ENCODE measurements at regions not wholly inside any gene's neighbourhood (a gene's known extent, or its start where the extent isn't known, plus 50 kb on each side); places are given as distances from the start of the nearest gene placed in this dataset.
A peak's percentile ranks its signal among the peaks of the same experiment; 100 is the strongest.

DNA sequence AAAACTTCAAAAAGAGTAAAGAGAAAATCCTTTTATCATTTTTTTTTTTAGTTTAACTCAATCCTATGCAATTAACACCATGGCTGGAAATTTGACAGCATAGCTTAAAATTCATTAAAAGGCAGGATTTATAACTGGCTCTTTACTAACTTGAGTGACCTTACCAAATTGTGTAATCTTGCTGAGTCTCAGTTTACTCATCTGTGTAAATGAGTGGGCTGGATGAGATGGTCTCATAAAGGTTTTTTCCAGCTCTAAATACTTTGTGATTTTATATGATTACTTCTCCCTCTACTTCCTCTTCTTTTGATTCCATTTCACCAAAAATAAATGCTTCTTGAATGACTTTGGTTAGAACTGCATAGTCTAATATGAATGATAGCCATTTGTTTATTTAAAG lies 234.9 kb upstream of the SATB1 start:
- intact Hi-C loops (cut with DNase I): no loop called here
- DNase-seq (no peak), ATAC-seq (no peak)

DNA sequence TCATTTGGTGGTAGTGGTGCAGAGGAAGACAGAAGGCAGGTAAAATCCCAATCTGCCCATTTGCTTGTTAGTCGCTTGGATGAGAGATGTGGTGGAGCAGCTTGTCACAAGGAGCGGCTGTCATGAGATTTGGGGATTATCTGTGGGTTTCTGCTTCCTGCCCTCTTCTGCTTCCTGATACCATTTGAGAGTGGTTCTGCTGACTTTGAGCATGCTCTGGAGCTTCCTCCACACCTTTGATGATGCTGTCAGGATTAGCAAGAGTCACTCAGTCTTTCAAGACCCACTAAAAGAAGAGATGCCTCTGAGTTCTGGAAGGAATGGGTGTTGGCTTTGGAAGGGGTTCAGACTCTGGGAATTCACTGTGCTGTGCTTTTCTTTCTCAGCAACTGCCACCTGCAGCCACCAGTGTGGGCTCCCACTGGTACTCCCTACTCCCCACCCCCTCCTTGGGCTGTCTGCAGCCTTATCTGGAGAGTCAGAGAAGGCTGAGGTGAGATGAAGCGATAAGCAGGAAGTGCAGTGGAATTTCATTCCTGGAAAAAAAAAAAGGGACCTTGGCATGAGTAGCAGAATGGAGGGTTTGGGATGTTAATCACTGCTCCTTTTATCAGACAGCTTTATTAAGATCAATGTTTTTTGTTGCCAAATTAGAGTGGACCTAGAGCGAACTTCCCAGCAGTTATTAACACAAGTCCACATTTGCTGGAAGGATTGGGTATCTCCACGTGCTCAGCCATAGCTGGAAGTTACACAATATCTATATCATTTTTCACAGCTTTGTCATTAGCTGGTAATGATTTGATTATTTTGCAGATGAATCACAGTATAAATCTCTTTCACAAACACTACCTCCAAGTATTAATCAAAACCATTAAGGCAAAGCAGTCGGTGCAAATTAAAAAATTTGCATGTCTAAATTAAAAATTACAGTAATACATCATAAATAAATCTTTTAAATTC lies 233.0 kb upstream of the SATB1 start:
- no peak for DNase-seq
- no peak for ATAC-seq
- intact Hi-C loops (cut with DNase I): no loop called here

DNA sequence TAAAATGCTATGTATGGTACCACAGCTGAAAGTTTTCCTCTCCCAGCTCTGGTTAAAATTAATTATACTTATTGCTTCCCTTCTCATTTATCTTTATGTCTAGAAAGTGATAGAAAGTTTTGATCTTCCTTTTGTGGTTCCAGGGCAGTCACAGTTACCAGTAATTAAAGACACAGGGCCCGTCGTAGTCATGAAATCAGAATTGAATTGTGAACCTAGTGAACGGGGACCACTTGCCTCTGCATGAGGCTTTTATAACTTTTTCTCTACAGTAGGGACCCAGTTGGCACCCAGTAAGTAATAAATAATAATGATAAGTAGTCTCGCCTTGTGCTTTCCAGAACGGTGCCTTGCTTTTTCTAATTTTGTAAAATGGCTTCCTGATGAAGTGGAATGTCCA lies 231.7 kb upstream of the SATB1 start:
- ATAC-seq: no peak
- DNase-seq: no peak
- intact Hi-C loops (cut with DNase I): no loop called here

DNA sequence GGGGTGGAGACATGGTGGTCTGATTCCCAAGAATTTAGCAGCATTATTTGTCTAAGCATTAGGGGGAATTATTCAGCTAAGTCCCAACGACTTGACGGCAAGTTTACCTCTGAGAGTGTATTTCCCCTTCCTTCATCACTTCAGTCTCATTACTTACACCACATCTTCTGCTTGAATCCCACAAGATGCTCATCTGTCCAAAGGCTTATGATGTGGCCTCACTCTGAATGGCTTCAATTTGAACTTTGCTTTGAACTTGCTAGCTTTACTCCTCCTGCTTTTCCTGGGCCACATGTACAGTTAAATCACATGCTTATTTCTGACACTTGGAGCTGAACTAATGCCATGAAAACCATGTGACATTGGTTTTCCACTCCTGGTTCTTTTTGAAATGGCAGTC lies 231.3 kb upstream of the SATB1 start:
- ATAC-seq (no peak), DNase-seq (no peak)
- intact Hi-C loops (cut with DNase I): no loop called here

GRCh38 chr3:18655827-18656226 lies 230.7 kb upstream of the SATB1 start:
- ATAC-seq (no peak), DNase-seq (no peak)
- intact Hi-C loops (cut with DNase I): no loop called here

- intact Hi-C loops (cut with DNase I): no loop called here
- ATAC-seq (no peak), DNase-seq (no peak)
Observed at GRCh38 chr3:18652781-18653180, 227.6 kb upstream of the SATB1 start.

DNA sequence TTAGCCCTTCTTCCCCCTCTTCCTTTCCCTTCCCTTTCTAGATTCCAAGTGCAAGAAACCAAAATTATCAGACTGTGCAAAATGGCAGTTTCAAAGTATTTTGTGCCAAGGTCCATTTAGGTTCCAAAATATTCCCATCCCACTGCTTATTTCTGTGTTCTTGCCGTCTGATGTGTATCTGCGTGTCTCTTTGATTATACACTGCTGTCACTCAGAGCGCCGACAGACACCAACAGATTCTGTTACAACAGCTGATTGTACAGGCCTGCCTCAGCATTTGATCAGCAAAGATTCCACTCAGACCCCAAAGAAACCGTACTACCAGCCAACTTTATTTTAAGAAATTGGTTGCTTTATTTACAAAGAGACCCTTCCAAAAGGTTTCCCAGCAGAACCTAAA lies 225.6 kb upstream of the SATB1 start:
- intact Hi-C loops (cut with DNase I): no loop called here
- ATAC-seq (no peak), DNase-seq (no peak)

DNA sequence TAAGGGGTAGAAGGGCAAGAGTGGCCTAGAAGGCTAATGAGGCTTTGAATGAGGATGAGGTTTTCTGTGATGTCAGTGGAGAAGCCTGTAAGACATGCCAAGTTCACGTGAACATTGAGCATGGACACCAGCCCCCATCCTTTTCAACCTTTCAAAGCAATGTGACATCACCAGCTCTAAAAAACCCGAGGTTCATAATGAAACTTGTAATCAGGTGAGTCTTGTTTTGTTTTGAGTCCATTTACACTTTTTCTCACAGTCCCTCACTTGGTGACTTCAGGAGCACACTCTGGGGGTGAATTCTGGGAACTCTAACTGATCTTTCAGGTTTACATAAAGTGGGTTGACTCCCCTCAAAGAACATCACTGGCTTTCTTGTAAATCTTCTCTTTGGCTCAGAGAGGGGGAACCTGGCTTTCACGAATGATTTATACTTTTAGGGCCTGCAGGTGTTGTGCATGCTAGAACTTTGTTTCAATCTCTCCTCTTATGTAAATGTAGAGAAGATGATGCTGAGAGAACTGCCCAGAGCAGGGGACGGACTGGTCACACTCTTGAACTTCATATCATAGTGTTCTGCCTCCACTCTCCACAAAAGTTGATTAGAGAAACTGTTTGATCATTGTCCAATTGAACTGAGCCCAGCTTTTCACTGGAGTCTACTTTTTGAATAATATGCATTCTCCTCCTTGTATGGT lies 224.7 kb upstream of the SATB1 start:
- intact Hi-C loops (cut with DNase I): no loop called here
- ATAC-seq: no peak

DNA sequence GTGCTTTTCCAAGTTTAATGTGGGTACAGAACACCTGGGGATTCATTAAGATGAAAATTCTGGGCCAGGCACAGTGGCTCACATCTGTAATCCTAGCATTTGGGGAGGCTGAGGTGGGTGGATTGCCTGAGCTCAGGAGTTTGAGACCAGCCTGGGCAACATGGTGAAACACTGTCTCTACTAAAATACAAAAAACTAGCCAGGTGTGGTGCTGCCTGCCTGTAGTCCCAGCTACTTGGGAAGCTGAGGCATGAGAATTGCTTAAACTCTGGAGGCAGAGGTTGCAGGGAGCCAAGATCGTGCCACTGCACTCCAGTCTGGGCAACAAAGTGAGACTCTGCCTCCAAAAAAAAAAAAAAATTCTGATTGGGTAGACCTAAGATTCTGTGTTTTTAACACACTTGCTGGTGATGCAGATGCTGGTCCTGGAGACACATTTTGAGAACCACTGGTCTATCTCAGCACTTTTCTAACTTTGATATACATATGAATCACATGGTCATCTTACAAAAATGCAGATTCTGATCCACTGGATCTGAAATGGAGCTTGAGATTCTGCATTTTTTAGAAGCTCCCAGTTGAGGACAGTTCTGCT lies 223.8 kb upstream of the SATB1 start:
- no peak for ATAC-seq
- DNase-seq: no peak
- intact Hi-C loops (cut with DNase I): no loop called here

More for the DNA sequence above, 224.7 kb upstream of the SATB1 start:
- DNase-seq: no peak

DNA sequence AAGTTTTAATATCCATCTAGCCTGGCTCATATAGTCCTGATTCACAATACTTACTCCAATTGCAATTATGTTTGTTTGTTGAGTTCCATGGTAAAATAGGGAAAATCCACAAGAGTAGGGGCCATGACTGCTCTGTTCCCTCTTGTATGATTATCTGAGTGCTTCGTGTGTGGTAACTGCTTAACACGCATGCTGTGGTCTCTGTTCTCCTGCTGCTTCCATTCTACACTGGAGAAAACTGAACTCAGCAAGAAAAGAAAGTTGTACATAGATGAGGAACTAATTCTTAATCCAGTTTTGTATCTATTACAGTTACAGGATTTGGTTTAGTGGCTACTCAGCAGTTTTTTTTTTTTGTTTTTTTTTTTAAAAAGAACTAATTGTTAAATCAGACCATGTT lies 223.0 kb upstream of the SATB1 start:
- DNase-seq: no peak
- intact Hi-C loops (cut with DNase I): no loop called here
- peak in 1 of 2 donors; percentile 36 for ATAC-seq

DNA sequence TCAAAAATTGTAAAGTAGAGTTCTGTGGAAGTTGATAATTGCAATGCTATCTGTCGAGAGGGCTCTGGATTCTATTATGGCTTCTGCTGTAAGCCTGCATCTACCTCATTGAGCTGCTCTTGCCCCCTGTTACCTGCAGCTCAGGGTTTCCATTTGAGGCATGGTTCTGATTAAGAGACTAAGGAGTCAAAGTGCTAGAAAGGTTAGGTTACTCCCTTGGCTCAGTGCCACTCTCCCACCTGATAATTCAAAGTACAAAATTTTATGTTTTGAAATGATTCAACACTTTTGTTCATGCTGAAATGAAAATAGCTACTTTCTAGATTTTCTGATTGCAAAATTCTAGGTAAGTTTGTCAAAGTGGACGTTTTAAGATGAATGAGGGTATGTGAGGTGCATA lies 220.5 kb upstream of the SATB1 start:
- DNase-seq (no peak), ATAC-seq (no peak)
- intact Hi-C loops (cut with DNase I): no loop called here

DNA sequence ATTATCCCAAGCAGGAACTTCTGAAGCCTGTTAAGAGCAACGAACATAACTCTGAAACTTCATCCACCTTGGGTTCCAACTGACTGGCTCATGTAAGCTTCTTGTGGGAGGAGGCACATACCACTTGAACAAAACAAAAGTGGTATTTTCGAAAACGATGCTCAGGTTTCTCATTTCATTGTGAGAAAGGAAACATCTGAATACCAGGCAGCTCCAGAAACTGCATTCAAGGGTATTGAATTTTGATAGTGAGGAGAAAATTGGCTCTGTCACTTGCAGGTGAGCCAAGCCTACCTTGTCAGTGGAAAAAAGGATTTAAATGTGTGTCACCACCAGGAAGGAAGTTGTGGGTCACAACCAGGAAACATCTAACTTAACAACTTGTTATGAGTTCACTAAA lies 218.1 kb upstream of the SATB1 start:
- ATAC-seq: no peak
- intact Hi-C loops (cut with DNase I): no loop called here
- DNase-seq: no peak

DNA sequence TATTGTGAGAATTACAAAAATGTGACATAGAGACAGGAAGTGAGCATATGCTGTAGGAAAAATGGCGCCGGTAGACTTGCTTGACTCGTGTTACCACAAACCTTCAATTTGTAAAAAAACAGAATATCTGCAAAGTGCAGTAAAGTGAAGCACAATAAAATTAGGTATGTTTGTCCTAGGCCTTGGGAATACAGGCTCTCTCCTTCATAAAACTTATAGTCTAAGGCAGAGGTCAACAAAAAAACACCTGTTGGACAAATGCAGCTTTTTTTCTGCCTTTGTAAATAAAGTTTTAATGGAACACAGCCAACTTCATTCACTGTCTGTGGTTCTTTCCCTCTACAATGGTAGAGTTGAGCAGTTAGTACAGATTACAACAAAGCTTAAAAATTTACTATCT lies 216.8 kb upstream of the SATB1 start:
- DNase-seq (no peak), ATAC-seq (no peak)
- intact Hi-C loops (cut with DNase I): no loop called here

DNA sequence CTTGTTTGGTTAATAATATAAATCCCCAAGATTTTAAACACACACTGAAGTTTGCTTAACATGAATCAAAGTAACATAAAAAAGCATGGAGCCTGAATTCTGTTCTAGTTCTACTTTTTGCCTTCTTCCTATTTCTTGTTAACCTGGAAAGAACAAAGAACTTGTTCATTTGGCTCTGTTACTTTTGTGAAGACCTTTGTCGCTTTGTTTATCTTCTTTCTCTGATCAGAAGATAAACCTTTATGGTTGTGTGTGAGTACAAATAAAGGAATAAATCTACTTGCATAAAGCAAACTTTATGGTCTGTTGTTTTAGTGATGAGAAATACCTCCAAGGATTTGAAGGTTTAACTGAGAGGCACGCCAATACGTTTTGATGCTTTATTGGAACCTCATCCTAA lies 210.1 kb upstream of the SATB1 start:
- DNase-seq (no peak), ATAC-seq (no peak)
- intact Hi-C loops (cut with DNase I): no loop called here

DNA sequence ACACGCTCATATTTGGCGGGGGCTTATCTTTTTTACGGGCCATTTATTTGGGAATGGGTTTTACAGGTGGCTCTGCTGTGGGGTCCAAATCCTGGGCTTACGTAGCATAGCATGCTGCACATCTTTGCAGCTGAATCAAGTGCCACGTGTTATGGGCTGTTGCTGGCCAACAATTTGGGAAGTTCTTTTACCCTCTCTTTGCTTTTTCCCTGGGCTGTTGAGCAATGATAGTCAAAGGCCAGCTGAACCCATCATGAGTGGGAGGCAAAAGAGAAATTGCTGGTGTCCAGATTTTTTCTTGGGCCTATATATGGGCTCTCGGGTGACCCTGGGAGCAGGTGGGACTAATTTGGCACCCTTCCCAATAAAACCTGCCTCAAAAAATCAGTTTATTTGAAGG lies 209.3 kb upstream of the SATB1 start:
- intact Hi-C loops (cut with DNase I): no loop called here
- ATAC-seq (no peak), DNase-seq (no peak)

- intact Hi-C loops (cut with DNase I): no loop called here
- no peak for ATAC-seq
- no peak for DNase-seq
Observed at GRCh38 chr3:18633002-18633401, 207.9 kb upstream of the SATB1 start.

DNA sequence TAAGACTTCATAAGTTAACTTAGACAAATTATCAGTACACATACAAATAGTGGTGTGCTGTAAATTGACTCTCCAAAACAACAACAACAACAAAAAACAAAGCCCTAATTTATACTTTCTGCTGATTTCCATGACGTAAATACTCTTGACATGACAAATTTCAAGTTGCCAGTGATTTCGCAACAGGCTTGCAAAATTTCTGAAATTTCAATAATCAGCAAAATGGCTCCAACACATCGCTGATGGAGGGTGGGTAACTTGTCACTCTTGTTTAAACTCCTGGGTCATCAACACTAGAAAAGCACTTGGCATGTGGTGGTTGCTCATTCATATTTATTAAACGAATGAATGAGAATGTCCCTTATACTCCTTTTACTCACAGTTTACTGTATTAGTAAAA lies 205.2 kb upstream of the SATB1 start:
- intact Hi-C loops (cut with DNase I): no loop called here
- DNase-seq (no peak), ATAC-seq (no peak)

DNA sequence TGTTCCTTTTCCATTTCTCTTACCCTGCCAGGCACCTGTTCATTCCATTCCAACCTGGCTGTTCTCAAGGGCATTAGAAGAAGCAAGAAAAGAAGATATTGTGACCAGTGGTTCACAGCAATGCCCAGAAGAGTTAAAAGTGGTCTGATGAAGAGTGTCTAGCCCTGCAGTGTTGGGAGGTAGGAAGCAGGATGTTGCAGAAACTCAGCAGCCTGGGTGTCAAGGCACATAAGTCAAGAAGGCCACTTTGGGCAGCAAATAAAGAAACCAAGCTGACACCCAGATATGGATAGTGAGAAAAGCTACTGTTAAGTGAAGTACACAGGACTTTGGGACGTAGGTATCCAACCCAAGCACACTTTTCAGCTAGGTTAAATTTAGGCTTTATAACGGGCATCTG lies 199.9 kb upstream of the SATB1 start:
- ATAC-seq: no peak
- no peak for DNase-seq
- intact Hi-C loops (cut with DNase I): no loop called here

- DNase-seq: no peak
- intact Hi-C loops (cut with DNase I): no loop called here
- no peak for ATAC-seq
Observed at GRCh38 chr3:18623220-18623619, 198.1 kb upstream of the SATB1 start.

DNA sequence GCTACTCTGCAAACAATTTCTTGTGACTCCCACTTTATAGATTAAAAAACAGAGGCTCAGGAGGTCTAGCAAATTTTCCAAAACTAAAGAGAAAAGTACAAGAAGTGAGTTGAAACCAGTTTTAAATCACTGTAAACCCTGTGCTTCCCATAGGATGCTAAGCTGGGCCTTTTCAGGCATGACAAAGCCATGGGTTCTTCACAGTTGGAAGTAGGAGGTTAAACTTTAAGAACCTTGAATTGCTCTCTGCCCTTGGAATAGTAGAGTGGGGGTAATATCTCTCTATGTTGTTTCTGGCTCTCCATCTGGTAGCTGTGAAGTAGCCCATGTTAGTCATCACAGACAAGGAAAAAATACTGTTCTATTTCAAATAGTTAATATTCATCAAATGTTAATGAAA lies 193.6 kb upstream of the SATB1 start:
- intact Hi-C loops (cut with DNase I): no loop called here
- no peak for DNase-seq
- no peak for ATAC-seq

DNA sequence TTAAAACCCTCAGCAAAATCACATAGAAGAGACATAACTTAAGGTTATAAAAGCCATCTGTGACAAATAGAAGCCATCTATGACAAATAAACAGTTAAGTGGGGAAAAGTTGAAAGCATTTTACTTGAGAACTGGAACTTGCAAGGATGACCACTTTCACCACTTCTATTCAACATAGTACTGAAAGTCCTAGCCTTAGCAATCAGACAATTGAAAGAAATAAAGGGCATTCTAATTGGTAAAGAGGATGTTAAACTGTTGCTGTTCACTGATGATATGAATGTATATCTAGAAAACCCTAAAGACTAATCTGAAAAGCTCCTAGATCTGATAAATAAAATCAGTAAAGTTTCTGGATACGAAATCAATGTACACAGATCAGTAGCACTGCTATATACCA lies 186.9 kb upstream of the SATB1 start:
- no peak for DNase-seq
- no peak for ATAC-seq
- intact Hi-C loops (cut with DNase I): no loop called here

Data from left cardiac atrium (tissue), 4 donors.